H1 (cell line): ENCODE measurements at regions not wholly inside any gene's neighbourhood (a gene's known extent, or its start where the extent isn't known, plus 50 kb on each side); places are given as distances from the start of the nearest gene placed in this dataset.

Experiments used
- CTCF ChIA-PET: fragments of 300-600 bp; sonication (Branson Sonifier 250); formaldehyde crosslinking; loops from one replicate; lab custom pipeline; 2021; ENCODE audit not compliant: partially characterized antibody; lab: Charles Lee
- POLR2A ChIA-PET: fragments of 300-600 bp; sonication (Branson Sonifier 250); formaldehyde crosslinking; loops from one replicate; lab custom pipeline; 2021; ENCODE audit warnings: inconsistent platforms; ENCODE audit not compliant: partially characterized antibody; lab: Charles Lee
- DNase-seq, 2 experiments: peaks; one replicate each; pipeline versions ENCODE4 v3.0.0 to v3.0.0-alpha.2; 2010 to 2022; ENCODE audit warnings: low spot score in 2 of 2, low read depth in 1 of 2, mixed read lengths in 1 of 2
- FAIRE-seq: peaks from 2 replicates; lab custom pipeline; 2011; peaks lifted over from hg19 to GRCh38; lab: Jason Lieb, UNC
- H2AFZ ChIP-seq: 2 replicates; pipeline ENCODE4 v1.8.1; 2012; ENCODE audit warnings: low read length, inconsistent platforms
- H2AK5ac ChIP-seq: 2 replicates; pipeline ENCODE4 v1.6.1; 2013; ENCODE audit warnings: low read depth, low read length
- H2BK120ac ChIP-seq: replicated peaks from 2 replicates; pipeline ENCODE3; 2013; ENCODE audit warnings: low read depth, low read length, inconsistent platforms
- H2BK12ac ChIP-seq: 2 replicates; pipeline ENCODE4 v1.6.1; 2013; ENCODE audit warnings: low read depth, low read length
- H2BK15ac ChIP-seq: 2 replicates; pipeline ENCODE4 v1.6.1; 2013; ENCODE audit warnings: low read length
- H2BK20ac ChIP-seq: 2 replicates; pipeline ENCODE4 v1.6.1; 2013; ENCODE audit warnings: low read length
- H2BK5ac ChIP-seq: 2 replicates; pipeline ENCODE4 v1.6.1; 2013; ENCODE audit warnings: low read depth, low read length
- H3K14ac ChIP-seq: 2 replicates; pipeline ENCODE4 v1.6.1; 2013; ENCODE audit warnings: inconsistent platforms; ENCODE audit not compliant: insufficient read length
- H3K18ac ChIP-seq: 2 replicates; pipeline ENCODE4 v1.6.1; 2013; ENCODE audit warnings: low read length; ENCODE audit errors: extremely low read depth
- H3K23ac ChIP-seq: 2 replicates; pipeline ENCODE4 v1.6.1; 2013; ENCODE audit warnings: inconsistent platforms; ENCODE audit not compliant: insufficient read length
- H3K23me2 ChIP-seq: 2 replicates; pipeline ENCODE4 v1.6.1; 2013; ENCODE audit warnings: low read depth, low read length
- H3K27ac ChIP-seq: 2 replicates; pipeline ENCODE4 v1.6.1; 2011; ENCODE audit warnings: low read depth, low read length, inconsistent platforms
- H3K27me3 ChIP-seq, 4 experiments: replicated peaks in 1 of 4; 1 replicate in 1 of 4; 2 replicates in 3 of 4; pipeline versions ENCODE4 v1.6.1 to v1.8.1; 2011 to 2013; ENCODE audit warnings: low read length in 3 of 4, mild to moderate bottlenecking in 3 of 4, inconsistent platforms in 2 of 4, mixed read lengths in 2 of 4, moderate library complexity in 1 of 4; ENCODE audit not compliant: control insufficient read depth in 3 of 4, insufficient read depth in 3 of 4; ENCODE audit errors: extremely low read depth in 1 of 4
- H3K36me3 ChIP-seq, 4 experiments: 2 replicates each; pipeline versions ENCODE4 v1.6.1 to v1.8.1; 2011 to 2013; ENCODE audit warnings: mild to moderate bottlenecking in 4 of 4, low read length in 3 of 4, moderate library complexity in 2 of 4, control low read depth in 1 of 4, inconsistent platforms in 1 of 4; ENCODE audit not compliant: insufficient read depth in 4 of 4, control insufficient read depth in 2 of 4
- H3K4ac ChIP-seq: replicated peaks from 2 replicates; pipeline ENCODE3; 2013; ENCODE audit warnings: low read length, low read depth, mixed read lengths, inconsistent platforms; ENCODE audit not compliant: insufficient read length
- H3K4me1 ChIP-seq, 4 experiments: replicated peaks in 1 of 4; 1 replicate in 1 of 4; 2 replicates in 3 of 4; pipeline versions ENCODE4 v1.6.1 to v1.8.1; 2011 to 2013; ENCODE audit warnings: low read length in 3 of 4, inconsistent platforms in 2 of 4, mixed read lengths in 1 of 4; ENCODE audit not compliant: insufficient read depth in 4 of 4, control insufficient read depth in 3 of 4
- H3K4me2 ChIP-seq, 2 experiments: 2 replicates each; pipeline versions ENCODE4 v1.6.1 to v1.8.1; 2011 to 2013; ENCODE audit warnings: low read depth in 2 of 2, low read length in 2 of 2, control low read depth in 1 of 2, inconsistent platforms in 1 of 2, mild to moderate bottlenecking in 1 of 2; ENCODE audit not compliant: insufficient read depth in 1 of 2
- H3K4me3 ChIP-seq, 4 experiments: fragments of 200-600, 300-600 bp in 1 of 4; sonication (generic), shearing (Covaris generic), sonication (Bioruptor Twin) in 1 of 4; 2 replicates each; pipeline versions ENCODE4 v1.5.1 to v1.8.1; 2011 to 2016; ENCODE audit warnings: low read length in 4 of 4, low read depth in 3 of 4, control low read depth in 2 of 4, inconsistent platforms in 2 of 4, mild to moderate bottlenecking in 2 of 4, mixed read lengths in 1 of 4, moderate library complexity in 1 of 4; ENCODE audit not compliant: insufficient read depth in 2 of 4; ENCODE audit errors: extremely low read depth in 1 of 4
- H3K56ac ChIP-seq: replicated peaks from 2 replicates; pipeline ENCODE3; 2013; ENCODE audit warnings: low read depth, mild to moderate bottlenecking, mixed read lengths, low read length, inconsistent platforms; ENCODE audit not compliant: insufficient read length
- H3K79me1 ChIP-seq: 2 replicates; pipeline ENCODE4 v1.6.1; 2013; ENCODE audit warnings: low read depth, low read length, control low read depth
- H3K79me2 ChIP-seq, 2 experiments: 2 replicates each; pipeline versions ENCODE4 v1.6.1 to v1.8.1; 2012 to 2013; ENCODE audit warnings: low read length in 2 of 2, mild to moderate bottlenecking in 2 of 2, inconsistent platforms in 1 of 2; ENCODE audit not compliant: insufficient read depth in 2 of 2, control insufficient read depth in 1 of 2
- H3K9ac ChIP-seq, 4 experiments: replicated peaks in 1 of 4; 1 replicate in 1 of 4; 2 replicates in 3 of 4; pipeline versions ENCODE4 v1.6.1 to v1.8.1; 2011 to 2013; ENCODE audit warnings: low read depth in 3 of 4, low read length in 3 of 4, control low read depth in 2 of 4, mild to moderate bottlenecking in 2 of 4, moderate library complexity in 2 of 4, inconsistent platforms in 1 of 4; ENCODE audit errors: extremely low read depth in 1 of 4
- H3K9me3 ChIP-seq, 2 experiments: 2 replicates each; pipeline versions ENCODE4 v1.6.1 to v1.8.1; 2012 to 2013; ENCODE audit warnings: mild to moderate bottlenecking in 2 of 2, moderate library complexity in 2 of 2, control low read depth in 1 of 2, inconsistent platforms in 1 of 2, low read depth in 1 of 2, low read length in 1 of 2, mixed read lengths in 1 of 2; ENCODE audit not compliant: insufficient read depth in 2 of 2
- H4K20me1 ChIP-seq, 2 experiments: replicated peaks in 1 of 2; 2 replicates each; pipeline versions ENCODE3 to v1.8.1; 2011 to 2013; ENCODE audit warnings: inconsistent platforms in 2 of 2, low read length in 2 of 2, mild to moderate bottlenecking in 1 of 2; ENCODE audit not compliant: insufficient read depth in 2 of 2, control insufficient read depth in 1 of 2
- H4K5ac ChIP-seq: 2 replicates; pipeline ENCODE4 v1.6.1; 2013; ENCODE audit warnings: low read length, low read depth, mixed read lengths, inconsistent platforms; ENCODE audit not compliant: insufficient read length
- H4K8ac ChIP-seq: 2 replicates; pipeline ENCODE4 v1.8.0; 2013; ENCODE audit warnings: mild to moderate bottlenecking, moderate library complexity, low read length, inconsistent platforms; ENCODE audit not compliant: insufficient read depth; ENCODE audit errors: extremely low read depth
- H4K91ac ChIP-seq: replicated peaks from 2 replicates; pipeline ENCODE3; 2013; ENCODE audit warnings: low read length, mixed read lengths, inconsistent platforms; ENCODE audit not compliant: insufficient read length
- CHD1 ChIP-seq: IDR thresholded peaks from 2 replicates; pipeline ENCODE4 v1.6.1; 2012; ENCODE audit warnings: low read depth, low read length, improper control_type of control experiment
- TAF7 ChIP-seq: optimal IDR thresholded peaks from 2 replicates; pipeline ENCODE3; 2011; ENCODE audit warnings: low read depth, mild to moderate bottlenecking, inconsistent platforms, low read length, moderate library complexity, borderline replicate concordance
- TCF12 ChIP-seq: IDR thresholded peaks from 2 replicates; pipeline ENCODE4 v1.6.1; 2011; ENCODE audit warnings: low read depth, mild to moderate bottlenecking, low read length
- WGBS, 2 experiments: shearing (Covaris generic) in 1 of 2; methylation state at CpG; one replicate each; pipeline versions ENCODE4 v1.1.6 to v1.1.7; 2013 to 2015; ENCODE audit warnings: low lambda C conversion rate in 2 of 2, mixed read lengths in 2 of 2, inconsistent platforms in 1 of 2, low coverage in 1 of 2, missing lambda C conversion rate in 1 of 2; ENCODE audit not compliant: insufficient replicate concordance in 2 of 2, insufficient coverage in 1 of 2, insufficient read length in 1 of 2; ENCODE audit errors: extremely low coverage in 1 of 2, missing lambda C conversion rate in 1 of 2; 5-methylcytosine and 5-hydroxymethylcytosine counted together

GRCh38 chr18:1993866-1994265 lies 577.4 kb downstream of the METTL4 start:
- Histone ChIP-seq H2BK120ac (no peak overlapping the region), H2BK20ac (no peak overlapping the region), H4K20me1 (no peaks in the 10 kb centered on the region), H3K27ac (no peak overlapping the region), H2BK12ac (no peak overlapping the region), H2BK5ac (no peak overlapping the region), H3K56ac (no peak overlapping the region), H3K27me3 (no peaks in the 10 kb centered on the region), H3K4me1 (no peaks in the 10 kb centered on the region), H2AK5ac (no peak overlapping the region), H3K14ac (no peak overlapping the region), H2AFZ (no peak overlapping the region), H3K23me2 (no peaks in the 10 kb centered on the region), H3K36me3 (no peaks in the 10 kb centered on the region), H4K5ac (no peak overlapping the region), H3K9ac (no peak overlapping the region), H2BK15ac (no peak overlapping the region), H3K4ac (no peak overlapping the region), H3K4me3 (no peak overlapping the region), H3K79me2 (no peaks in the 10 kb centered on the region), H3K4me2 (no peak overlapping the region), H4K8ac (no peak overlapping the region), H3K9me3 (no peaks in the 10 kb centered on the region), H3K79me1 (no peaks in the 10 kb centered on the region), H4K91ac (no peak overlapping the region), H3K23ac (no peak overlapping the region), H3K18ac (no peak overlapping the region)
- TF ChIP-seq TAF7 (no peak), TCF12 (no peak), CHD1 (no peak)
- FAIRE-seq (no peak), DNase-seq (no peak)
- 94% methylated on average over 3 of the region's 3 CpGs; no CpG with 5 or more reads in 1 of the 2 experiments for WGBS, 2 experiments
- ChIA-PET CTCF (no interaction called here), POLR2A (interaction anchor here (1.0 kb wide), 1 partner anchor 16 kb away, joined by 3 read pairs; no protein-coding TSS in a partner anchor)
